Left ventricle myocardium superior (tissue), 1 donor: ENCODE measurements at regions not wholly inside any gene's neighbourhood (a gene's known extent, or its start where the extent isn't known, plus 50 kb on each side); places are given as distances from the start of the nearest gene placed in this dataset.
"Not testable (repeated sequence)": the region's sequence is repeated elsewhere in the genome, so short reads cannot be mapped to it uniquely, and the experiment has no call there.

Experiments used
- ATAC-seq: fragments of 200-7000 bp; cut with Tn5 transposase; one replicate; pipeline ENCODE4 v1.9.1; 2020; ENCODE audit warnings: mild to moderate bottlenecking, moderate library complexity
- DNase-seq: peaks from one replicate; pipeline ENCODE4 v3.0.0-alpha.2; 2020
- intact Hi-C: fragments of 100-400 bp; cut with micrococcal nuclease; formaldehyde crosslinking; loops from one replicate; pipeline ENCODE4 v1.11.0; 2022
- donor health status: DM: no; HTN: yes; CAD: no; lungs with severe emphysema.

- intact Hi-C loops = no loop called here
- DNase-seq = no peak
- no peak for ATAC-seq
Measured at GRCh38 chr3:124322309-124322880, 330.5 kb upstream of the ROPN1 start.

- no peak for ATAC-seq
- DNase-seq = no peak
- intact Hi-C loops = no loop called here
Measured at GRCh38 chr3:124322966-124323365, 331.0 kb upstream of the ROPN1 start.

- intact Hi-C loops = no loop called here
- DNase-seq = no peak
- no peak for ATAC-seq
Measured at GRCh38 chr3:124325248-124325647, 333.3 kb upstream of the ROPN1 start.

GRCh38 chr3:124329723-124330122 is 337.8 kb upstream of the ROPN1 start:
- intact Hi-C loops = no loop called here
- DNase-seq = no peak
- ATAC-seq = no peak

- intact Hi-C loops = no loop called here
Measured at GRCh38 chr3:124333931-124334640, 342.2 kb upstream of the ROPN1 start.

GRCh38 chr3:124336067-124336656 is 344.2 kb upstream of the ROPN1 start:
- no peak for ATAC-seq
- intact Hi-C loops = no loop called here
- no peak for DNase-seq

More at GRCh38 chr3:124333931-124334640, 342.2 kb upstream of the ROPN1 start:
- ATAC-seq = no peak
- no peak for DNase-seq

- no peak for ATAC-seq
- intact Hi-C loops = no loop called here
- no peak for DNase-seq
Measured at GRCh38 chr3:124345845-124346244, 353.9 kb upstream of the ROPN1 start.

- intact Hi-C loops = no loop called here
- no peak for ATAC-seq
- no peak for DNase-seq
Measured at GRCh38 chr3:124346487-124346886, 354.6 kb upstream of the ROPN1 start.

- ATAC-seq = peak; percentile 57
- no peak for DNase-seq
- intact Hi-C loops = no loop called here
Measured at GRCh38 chr3:124347418-124347817, 355.5 kb upstream of the ROPN1 start.

GRCh38 chr3:124348555-124348954 is 356.6 kb upstream of the ROPN1 start:
- DNase-seq, ATAC-seq, intact Hi-C loops: not testable (repeated sequence)

- no peak for DNase-seq
- intact Hi-C loops = loop anchor here (2.0 to 10.0 kb wide), 2 partner anchors 117 to 203 kb away; no protein-coding TSS in a partner anchor
- peak; percentile 73 for ATAC-seq
Measured at GRCh38 chr3:124351430-124352148, 359.7 kb upstream of the ROPN1 start.

- DNase-seq = no peak
- intact Hi-C loops = loop anchor here (10.0 kb wide), 1 partner anchor 203 kb away; no protein-coding TSS in a partner anchor
- ATAC-seq = no peak
Measured at GRCh38 chr3:124352149-124352539, 360.2 kb upstream of the ROPN1 start.

GRCh38 chr3:124353691-124354090 is 361.8 kb upstream of the ROPN1 start:
- DNase-seq (no peak), ATAC-seq (no peak)
- intact Hi-C loops = loop anchor here (10.0 kb wide), 1 partner anchor 201 kb away; no protein-coding TSS in a partner anchor

- intact Hi-C loops = loop anchor here (10.0 kb wide), 1 partner anchor 201 kb away; no protein-coding TSS in a partner anchor
- ATAC-seq (no peak), DNase-seq (no peak)
Measured at GRCh38 chr3:124354150-124354549, 362.2 kb upstream of the ROPN1 start.

- no peak for DNase-seq
- no peak for ATAC-seq
- intact Hi-C loops = loop anchor here (10.0 kb wide), 1 partner anchor 197 kb away; no protein-coding TSS in a partner anchor
Measured at GRCh38 chr3:124358156-124358555, 366.2 kb upstream of the ROPN1 start.

GRCh38 chr3:124360155-124360554 is 368.2 kb upstream of the ROPN1 start:
- intact Hi-C loops = no loop called here
- ATAC-seq (peak; percentile 18), DNase-seq (no peak)

- ATAC-seq (no peak), DNase-seq (no peak)
- intact Hi-C loops = no loop called here
Measured at GRCh38 chr3:124360563-124360962, 368.6 kb upstream of the ROPN1 start.

- ATAC-seq = no peak
Measured at GRCh38 chr3:124361566-124361965, 368.7 kb upstream of the UMPS start.

GRCh38 chr3:124362455-124362854 is 367.8 kb upstream of the UMPS start:
- DNase-seq (no peak), ATAC-seq (no peak)
- intact Hi-C loops = no loop called here

More at GRCh38 chr3:124361566-124361965, 368.7 kb upstream of the UMPS start:
- intact Hi-C loops = no loop called here
- no peak for DNase-seq

- no peak for ATAC-seq
- DNase-seq = no peak
- intact Hi-C loops = no loop called here
Measured at GRCh38 chr3:124363476-124363875, 366.8 kb upstream of the UMPS start.
